CD8-positive, alpha-beta memory T cell (primary cell): ENCODE measurements at regions not wholly inside any gene's neighbourhood (a gene's known extent, or its start where the extent isn't known, plus 50 kb on each side); places are given as distances from the start of the nearest gene placed in this dataset.

Source experiments
- CTCF ChIA-PET: fragments of 350-600 bp; sonication (Branson Sonifier 250); formaldehyde crosslinking; loops from one replicate; lab custom pipeline; 2021; ENCODE audit warnings: antibody characterized with exemption; lab: Charles Lee
- POLR2A ChIA-PET: fragments of 350-600 bp; sonication (Branson Sonifier 250); formaldehyde crosslinking; loops from one replicate; lab custom pipeline; 2021; ENCODE audit warnings: antibody characterized with exemption; lab: Charles Lee
- DNase-seq, 5 donors: peaks; one replicate each; pipeline versions ENCODE4 v3.0.0 to v3.0.0-alpha.2; 2020 to 2022; ENCODE audit warnings: mixed read lengths in 1 of 5
- H3K27ac ChIP-seq: one replicate; pipeline ENCODE4 v1.7.0; 2013; ENCODE audit warnings: low read depth, mild to moderate bottlenecking, low read length, moderate library complexity
- H3K27me3 ChIP-seq: 2 replicates; pipeline ENCODE4 v1.7.0; 2013; ENCODE audit warnings: low read length, mild to moderate bottlenecking; ENCODE audit not compliant: insufficient read depth, poor library complexity, severe bottlenecking
- H3K36me3 ChIP-seq: 2 replicates; pipeline ENCODE4 v1.7.0; 2013; ENCODE audit warnings: mild to moderate bottlenecking, low read length, moderate library complexity; ENCODE audit not compliant: insufficient read depth
- H3K4me1 ChIP-seq: 2 replicates; pipeline ENCODE4 v1.7.0; 2013; ENCODE audit warnings: mild to moderate bottlenecking, low read length, moderate library complexity; ENCODE audit not compliant: insufficient read depth
- H3K4me3 ChIP-seq: 2 replicates; pipeline ENCODE4 v1.7.0; 2013; ENCODE audit warnings: mild to moderate bottlenecking, low read length
- H3K9me3 ChIP-seq: 2 replicates; pipeline ENCODE4 v1.7.0; 2013; ENCODE audit warnings: mild to moderate bottlenecking, low read length
- H3K27ac Mint-ChIP-seq, 8 donors: one replicate each; pipeline ENCODE4 v1.8.0; 2020 to 2021; ENCODE audit warnings: mixed read lengths in 8 of 8, mild to moderate bottlenecking in 6 of 8, inconsistent platforms in 3 of 8, moderate library complexity in 3 of 8
- H3K27me3 Mint-ChIP-seq, 2 donors: one replicate each; pipeline ENCODE4 v1.8.0; 2020 to 2021; ENCODE audit warnings: mixed read lengths in 2 of 2, mild to moderate bottlenecking in 1 of 2, moderate library complexity in 1 of 2
- H3K36me3 Mint-ChIP-seq, 3 donors: one replicate each; pipeline ENCODE4 v1.8.0; 2020 to 2021; ENCODE audit warnings: mixed read lengths in 3 of 3, inconsistent platforms in 1 of 3, mild to moderate bottlenecking in 1 of 3
- H3K4me1 Mint-ChIP-seq, 3 donors: one replicate each; pipeline ENCODE4 v1.8.0; 2020 to 2021; ENCODE audit warnings: mixed read lengths in 3 of 3, inconsistent platforms in 1 of 3, mild to moderate bottlenecking in 1 of 3
- H3K4me3 Mint-ChIP-seq, 7 donors: one replicate each; pipeline ENCODE4 v1.8.0; 2020 to 2021; ENCODE audit warnings: mixed read lengths in 7 of 7, mild to moderate bottlenecking in 6 of 7, moderate library complexity in 4 of 7, inconsistent platforms in 2 of 7
- H3K9me3 Mint-ChIP-seq, 5 donors: one replicate each; pipeline ENCODE4 v1.8.0; 2020 to 2022; ENCODE audit warnings: mixed read lengths in 5 of 5, mild to moderate bottlenecking in 3 of 5, moderate library complexity in 2 of 5, inconsistent platforms in 1 of 5

DNA sequence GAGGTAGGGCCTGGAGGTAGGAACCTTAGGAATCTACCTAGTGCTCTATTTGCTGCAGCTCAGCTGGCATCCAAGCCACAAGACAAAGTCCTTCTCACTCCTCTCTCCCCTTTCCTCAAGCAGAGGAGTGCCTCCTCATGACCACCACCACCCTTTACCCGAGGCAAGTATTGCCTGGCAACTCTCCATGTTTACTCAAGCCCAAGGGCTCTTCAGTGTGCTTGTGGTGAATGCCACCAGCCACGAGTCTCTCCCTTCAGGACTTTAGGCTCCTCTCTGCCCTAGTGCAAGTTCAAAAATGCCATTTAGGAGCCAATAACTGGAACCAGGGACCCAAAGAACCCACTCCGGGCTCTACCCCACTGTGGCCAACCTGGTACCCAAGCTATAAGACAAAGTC is 514.5 kb upstream of the RGMB start:
- Histone ChIP-seq H3K4me1 (no peaks in the 10 kb centered on the region), H3K9me3 (no peaks in the 10 kb centered on the region), H3K27me3 (no peaks in the 10 kb centered on the region), H3K36me3 (no peaks in the 10 kb centered on the region), H3K4me3 (no peak overlapping the region), H3K27ac (no peak overlapping the region)
- peaks cover 0 to 5% (median 0%) of the 10 kb centered on the region in 5 donors for H3K9me3 Mint-ChIP-seq
- no peaks in the 10 kb centered on the region for H3K36me3 Mint-ChIP-seq
- ChIA-PET CTCF (no interaction called here), POLR2A (no interaction called here)
- no peak overlapping the region for H3K4me3 Mint-ChIP-seq
- no peaks in the 10 kb centered on the region for H3K4me1 Mint-ChIP-seq
- DNase-seq: no peak
- peaks cover 0 to 1% of the 10 kb centered on the region in 2 donors for H3K27me3 Mint-ChIP-seq
- H3K27ac Mint-ChIP-seq: no peak overlapping the region

DNA sequence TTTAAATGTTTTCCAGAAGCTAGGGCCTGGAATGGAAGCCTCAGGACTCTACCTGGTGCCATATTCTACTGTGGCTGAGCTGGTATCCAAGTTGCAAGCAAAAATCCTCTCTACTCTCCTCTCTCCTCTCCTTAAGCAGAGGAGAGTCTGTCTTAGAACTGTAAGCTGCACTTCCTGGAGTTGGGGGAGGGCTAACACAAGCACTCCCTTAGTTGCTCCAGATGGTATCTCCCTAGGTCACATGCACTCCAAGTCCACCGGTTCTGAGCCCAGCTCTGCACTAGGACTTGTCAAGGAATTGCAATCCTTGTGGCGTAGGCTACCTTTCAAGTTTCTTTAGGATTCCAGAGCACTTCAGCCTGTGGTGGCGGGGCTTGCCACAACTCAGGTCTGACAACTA is 513.9 kb upstream of the RGMB start:
- no peaks in the 10 kb centered on the region for H3K9me3 ChIP-seq
- no peaks in the 10 kb centered on the region for H3K27me3 ChIP-seq
- H3K4me3 Mint-ChIP-seq: no peak overlapping the region
- no peak overlapping the region for H3K27ac Mint-ChIP-seq
- no peaks in the 10 kb centered on the region for H3K36me3 Mint-ChIP-seq
- H3K4me1 Mint-ChIP-seq: no peaks in the 10 kb centered on the region
- no peak overlapping the region for H3K4me3 ChIP-seq
- DNase-seq: no peak
- H3K27me3 Mint-ChIP-seq: peaks cover 0 to 1% of the 10 kb centered on the region in 2 donors
- peaks cover 0 to 5% (median 0%) of the 10 kb centered on the region in 5 donors for H3K9me3 Mint-ChIP-seq
- H3K4me1 ChIP-seq: no peaks in the 10 kb centered on the region
- POLR2A ChIA-PET: no interaction called here
- CTCF ChIA-PET: no interaction called here
- no peaks in the 10 kb centered on the region for H3K36me3 ChIP-seq
- no peak overlapping the region for H3K27ac ChIP-seq

DNA sequence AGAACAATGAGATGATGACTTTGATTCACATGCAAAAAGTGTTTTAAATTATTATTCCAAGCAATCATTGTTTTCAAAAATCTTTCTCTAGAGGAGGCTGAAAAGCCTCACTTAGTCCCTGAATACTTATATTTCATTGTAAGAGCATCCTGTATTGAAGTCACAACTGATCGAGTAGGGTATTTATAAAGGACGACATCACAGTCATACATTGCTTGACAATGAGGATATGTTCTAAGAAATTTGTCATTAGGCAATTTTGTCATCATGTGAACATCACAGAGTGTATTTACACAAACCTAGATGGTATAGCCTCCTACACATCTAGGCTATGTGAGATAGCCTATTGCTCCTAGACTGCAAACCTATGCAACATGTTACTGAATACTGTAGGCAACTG is 510.4 kb upstream of the RGMB start:
- peaks cover 0 to 6% (median 3%) of the 10 kb centered on the region in 5 donors for H3K9me3 Mint-ChIP-seq
- Histone ChIP-seq H3K36me3 (no peaks in the 10 kb centered on the region), H3K4me1 (no peaks in the 10 kb centered on the region), H3K4me3 (no peak overlapping the region), H3K27me3 (no peaks in the 10 kb centered on the region), H3K27ac (no peak overlapping the region), H3K9me3 (no peaks in the 10 kb centered on the region)
- POLR2A ChIA-PET: no interaction called here
- H3K27me3 Mint-ChIP-seq: peaks cover 0 to 1% of the 10 kb centered on the region in 2 donors
- H3K36me3 Mint-ChIP-seq: no peaks in the 10 kb centered on the region
- H3K27ac Mint-ChIP-seq: no peak overlapping the region
- no peaks in the 10 kb centered on the region for H3K4me1 Mint-ChIP-seq
- DNase-seq: no peak
- CTCF ChIA-PET: no interaction called here
- H3K4me3 Mint-ChIP-seq: no peak overlapping the region

DNA sequence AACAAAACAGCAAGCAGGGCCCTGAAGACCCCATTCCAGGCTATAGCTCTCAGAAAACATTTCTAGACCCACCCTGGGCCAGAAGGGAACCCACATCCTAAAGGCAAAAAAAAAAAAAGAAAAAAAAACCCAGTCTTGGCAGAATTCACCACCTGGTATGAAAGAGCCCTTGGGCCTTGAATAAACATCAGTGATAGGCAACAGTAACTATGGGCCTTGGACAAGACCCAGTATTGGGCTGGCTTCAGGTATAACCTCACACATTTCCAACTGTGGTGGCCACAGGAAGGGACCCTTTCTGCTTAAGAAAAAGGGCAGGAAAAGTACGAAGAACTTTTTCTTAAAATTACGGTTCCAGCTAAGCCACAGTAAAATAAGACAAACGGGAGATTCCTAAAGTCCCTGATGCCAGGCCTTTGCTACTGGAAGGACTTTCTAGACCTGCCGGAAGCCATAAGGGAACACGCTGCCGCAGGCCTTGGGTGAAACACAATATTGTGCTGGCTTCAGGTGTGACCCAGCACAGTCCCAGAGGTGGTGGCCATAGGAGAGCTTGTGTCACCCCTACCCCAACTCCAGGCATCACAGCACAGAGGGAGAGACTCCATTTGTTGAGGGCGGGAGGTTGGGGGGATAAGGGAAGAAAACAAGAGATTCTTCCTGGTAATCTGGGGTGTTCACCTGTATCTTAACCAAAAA is 505.2 kb upstream of the RGMB start:
- no peaks in the 10 kb centered on the region for H3K36me3 Mint-ChIP-seq
- no peaks in the 10 kb centered on the region for H3K4me1 Mint-ChIP-seq
- H3K9me3 ChIP-seq: no peaks in the 10 kb centered on the region
- H3K4me1 ChIP-seq: no peaks in the 10 kb centered on the region
- no peaks in the 10 kb centered on the region for H3K27me3 Mint-ChIP-seq
- ChIA-PET POLR2A (no interaction called here), CTCF (no interaction called here)
- H3K9me3 Mint-ChIP-seq: peaks cover 1 to 12% (median 5%) of the 10 kb centered on the region in 5 donors
- H3K27ac ChIP-seq: no peak overlapping the region
- H3K27ac Mint-ChIP-seq: no peak overlapping the region
- H3K36me3 ChIP-seq: no peaks in the 10 kb centered on the region
- no peaks in the 10 kb centered on the region for H3K27me3 ChIP-seq
- no peak overlapping the region for H3K4me3 ChIP-seq
- H3K4me3 Mint-ChIP-seq: no peak overlapping the region
- DNase-seq: no peak

DNA sequence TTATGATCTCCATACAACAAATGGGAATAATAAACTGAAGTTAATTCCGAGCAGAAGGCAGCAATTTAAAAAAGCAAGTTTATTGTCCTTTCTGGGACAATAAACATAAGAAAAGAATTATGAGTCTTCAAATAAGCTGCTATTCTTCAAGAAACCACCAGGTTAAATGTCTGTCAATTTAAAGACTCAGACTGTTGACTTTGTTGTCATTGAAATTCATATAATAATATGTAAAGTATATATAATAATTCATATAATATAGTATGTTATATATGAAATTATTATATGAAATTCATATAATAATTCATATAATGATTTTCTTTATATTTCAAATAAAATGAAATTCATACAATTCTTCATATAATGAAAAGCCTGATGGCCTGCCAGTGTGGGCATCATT is 497.5 kb upstream of the RGMB start:
- Histone ChIP-seq H3K9me3 (no peaks in the 10 kb centered on the region), H3K27me3 (no peaks in the 10 kb centered on the region), H3K4me1 (no peaks in the 10 kb centered on the region), H3K27ac (no peak overlapping the region), H3K4me3 (no peak overlapping the region), H3K36me3 (no peaks in the 10 kb centered on the region)
- Mint-ChIP-seq H3K27me3 (no peaks in the 10 kb centered on the region), H3K27ac (no peak overlapping the region), H3K9me3 (peaks cover 0 to 3% (median 2%) of the 10 kb centered on the region in 5 donors), H3K4me1 (no peaks in the 10 kb centered on the region), H3K36me3 (no peaks in the 10 kb centered on the region), H3K4me3 (no peak overlapping the region)
- ChIA-PET POLR2A (no interaction called here), CTCF (no interaction called here)
- DNase-seq: no peak

DNA sequence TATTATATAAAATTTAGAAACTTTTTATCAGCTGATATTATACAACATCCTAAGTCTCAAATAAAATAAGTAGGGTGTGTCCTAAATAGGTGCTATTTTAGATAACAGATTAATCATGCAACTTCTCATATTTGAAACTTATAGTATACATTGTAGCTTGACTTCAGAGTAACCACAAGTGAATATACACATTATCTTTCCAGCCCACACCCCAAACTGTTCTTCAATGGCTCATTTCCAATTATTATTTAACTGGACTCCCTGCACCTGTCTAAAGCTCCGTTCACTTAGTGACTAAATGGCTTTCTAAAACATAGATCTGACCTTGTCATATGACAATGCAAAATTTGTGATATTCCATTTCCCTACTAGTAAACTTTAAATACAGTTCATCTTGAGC is 490.9 kb upstream of the RGMB start:
- POLR2A ChIA-PET: no interaction called here

DNA sequence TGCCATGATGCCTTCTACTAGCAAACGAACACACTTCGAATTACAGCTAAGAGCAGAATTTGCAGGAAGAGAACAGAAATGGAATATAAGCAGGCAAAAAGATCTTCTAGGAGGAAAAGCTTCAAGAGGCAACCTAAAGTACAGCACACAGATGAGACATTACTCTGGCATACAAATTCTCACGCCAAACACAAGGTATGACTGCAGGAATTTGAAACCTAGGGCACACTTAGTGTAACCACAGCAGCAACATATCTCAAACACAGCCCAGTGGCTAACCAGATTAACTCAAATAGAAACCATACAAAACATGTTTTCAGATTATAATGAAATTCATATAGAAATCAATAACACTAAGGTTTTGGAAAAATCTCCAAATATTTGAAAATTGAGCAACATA is 481.0 kb upstream of the RGMB start:
- no peaks in the 10 kb centered on the region for H3K4me1 ChIP-seq
- Mint-ChIP-seq H3K27me3 (no peaks in the 10 kb centered on the region), H3K4me3 (no peak overlapping the region), H3K36me3 (no peaks in the 10 kb centered on the region), H3K4me1 (no peaks in the 10 kb centered on the region), H3K27ac (no peak overlapping the region), H3K9me3 (peaks cover 0 to 1% (median 0%) of the 10 kb centered on the region in 5 donors)
- H3K27ac ChIP-seq: no peak overlapping the region
- ChIA-PET CTCF (no interaction called here), POLR2A (no interaction called here)
- no peak for DNase-seq
- H3K9me3 ChIP-seq: no peaks in the 10 kb centered on the region
- no peaks in the 10 kb centered on the region for H3K36me3 ChIP-seq
- H3K27me3 ChIP-seq: no peaks in the 10 kb centered on the region
- no peak overlapping the region for H3K4me3 ChIP-seq

More for the DNA sequence above, 490.9 kb upstream of the RGMB start:
- Mint-ChIP-seq H3K9me3 (peaks cover 0 to 3% (median 0%) of the 10 kb centered on the region in 5 donors), H3K27me3 (no peaks in the 10 kb centered on the region), H3K4me3 (no peak overlapping the region), H3K27ac (no peak overlapping the region), H3K4me1 (no peaks in the 10 kb centered on the region), H3K36me3 (no peaks in the 10 kb centered on the region)
- DNase-seq: no peak
- no peaks in the 10 kb centered on the region for H3K4me1 ChIP-seq
- no peaks in the 10 kb centered on the region for H3K27me3 ChIP-seq
- H3K4me3 ChIP-seq: no peak overlapping the region
- CTCF ChIA-PET: no interaction called here
- H3K9me3 ChIP-seq: no peaks in the 10 kb centered on the region
- H3K27ac ChIP-seq: no peak overlapping the region
- no peaks in the 10 kb centered on the region for H3K36me3 ChIP-seq

DNA sequence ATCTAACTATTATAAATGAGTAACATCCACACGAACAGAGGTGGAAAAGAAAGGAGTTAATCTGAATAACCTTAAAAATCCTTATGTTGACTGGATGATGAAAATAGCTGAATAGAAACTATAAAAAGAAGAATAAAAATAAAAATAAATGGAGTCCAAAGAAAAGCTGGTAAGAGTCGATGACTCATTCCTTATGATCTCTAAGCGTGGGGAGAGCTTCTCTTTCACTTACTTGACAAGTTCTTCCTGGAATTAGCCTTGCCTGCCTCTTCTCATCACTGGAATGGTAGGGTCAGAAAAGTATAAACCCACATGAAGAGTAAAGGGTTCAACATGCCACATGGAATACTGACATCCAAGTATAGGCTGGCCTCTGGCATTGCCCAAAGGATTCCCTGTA is 477.0 kb upstream of the RGMB start:
- DNase-seq: no peak
- no peaks in the 10 kb centered on the region for H3K4me1 Mint-ChIP-seq
- Histone ChIP-seq H3K36me3 (no peaks in the 10 kb centered on the region), H3K4me3 (no peak overlapping the region), H3K27ac (no peak overlapping the region), H3K27me3 (no peaks in the 10 kb centered on the region), H3K9me3 (no peaks in the 10 kb centered on the region), H3K4me1 (no peaks in the 10 kb centered on the region)
- peaks cover 0 to 5% (median 0%) of the 10 kb centered on the region in 5 donors for H3K9me3 Mint-ChIP-seq
- ChIA-PET CTCF (no interaction called here), POLR2A (interaction anchor here (0.6 kb wide), 1 partner anchor 95 kb away, joined by 10 read pairs; no protein-coding TSS in a partner anchor)
- H3K36me3 Mint-ChIP-seq: no peaks in the 10 kb centered on the region
- no peak overlapping the region for H3K27ac Mint-ChIP-seq
- no peaks in the 10 kb centered on the region for H3K27me3 Mint-ChIP-seq
- no peak overlapping the region for H3K4me3 Mint-ChIP-seq
